SK-N-MC (cell line): ENCODE measurements at regions not wholly inside any gene's neighbourhood (a gene's known extent, or its start where the extent isn't known, plus 50 kb on each side); places are given as distances from the start of the nearest gene placed in this dataset.

Experiments used
- EZH2 ChIP-seq: fragments of 200-600 bp; sonication (generic); IDR thresholded peaks from one replicate; pipeline ENCODE4 v1.6.1; 2017; ENCODE audit warnings: antibody characterized with exemption
- FOXP2 ChIP-seq: optimal IDR thresholded peaks from 2 replicates; pipeline ENCODE3; 2011; ENCODE audit warnings: mild to moderate bottlenecking, moderate library complexity; ENCODE audit not compliant: insufficient read depth; ENCODE audit errors: extremely low read length, control extremely low read depth
- POLR2AphosphoS5 ChIP-seq: IDR thresholded peaks from 2 replicates; pipeline ENCODE4 v1.6.1; 2012; ENCODE audit warnings: mild to moderate bottlenecking, low read depth, low read length, borderline replicate concordance

- TF ChIP-seq EZH2 = no peak
- no peak for TF ChIP-seq POLR2AphosphoS5
- TF ChIP-seq FOXP2 = no peak
Measured at GRCh38 chr10:63829020-63829419, 307.8 kb downstream of the REEP3 start.
